Dendritic cell treated with granulocyte-macrophage colony-stimulating factor and Interleukin-4, amounts not matched to agents 40 ng/mL and 50 ng/mL, for 4 days (primary cell): ENCODE measurements at regions not wholly inside any gene's neighbourhood (a gene's known extent, or its start where the extent isn't known, plus 50 kb on each side); places are given as distances from the start of the nearest gene placed in this dataset.

Experiments
- H3K27ac Mint-ChIP-seq: one replicate; pipeline ENCODE4 v1.8.0; 2022; ENCODE audit warnings: mild to moderate bottlenecking, mixed read lengths
- H3K27me3 Mint-ChIP-seq: one replicate; pipeline ENCODE4 v1.8.0; 2022; ENCODE audit warnings: mild to moderate bottlenecking, mixed read lengths
- H3K36me3 Mint-ChIP-seq: one replicate; pipeline ENCODE4 v1.8.0; 2022; ENCODE audit warnings: low read depth, mixed read lengths
- H3K4me1 Mint-ChIP-seq: one replicate; pipeline ENCODE4 v1.8.0; 2022; ENCODE audit warnings: low read depth, mixed read lengths
- H3K4me3 Mint-ChIP-seq: one replicate; pipeline ENCODE4 v1.8.0; 2022; ENCODE audit warnings: mild to moderate bottlenecking, moderate library complexity, mixed read lengths
- H3K9me3 Mint-ChIP-seq: one replicate; pipeline ENCODE4 v1.8.0; 2022; ENCODE audit warnings: mixed read lengths
- intact Hi-C: fragments of 100-400 bp; cut with micrococcal nuclease; formaldehyde crosslinking; loops from one replicate; pipeline ENCODE4 v1.15.0; 2022

DNA sequence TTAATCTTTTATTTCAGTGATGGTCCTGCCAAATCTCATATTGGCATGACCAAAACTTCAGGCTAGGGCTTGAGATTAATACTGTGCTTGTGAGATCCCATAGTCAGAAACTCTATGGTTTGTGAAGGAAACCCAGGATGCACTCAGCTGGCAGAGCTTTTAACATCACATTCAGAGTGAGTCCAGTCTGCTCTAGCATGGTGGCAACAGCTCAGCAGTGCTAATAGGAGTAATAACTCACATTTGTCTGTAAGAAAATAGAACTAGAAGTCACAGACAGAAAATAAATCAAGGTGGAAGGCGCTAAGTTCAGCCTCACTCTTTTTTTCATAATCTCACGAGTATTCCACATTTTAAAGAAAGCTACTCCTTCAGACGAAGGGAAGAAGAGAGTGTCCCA is 549.3 kb upstream of the TENM4 start:
- H3K4me3 Mint-ChIP-seq = no peak overlapping the region
- H3K4me1 Mint-ChIP-seq = no peaks in the 10 kb centered on the region
- H3K9me3 Mint-ChIP-seq = no peaks in the 10 kb centered on the region
- no peak overlapping the region for H3K27ac Mint-ChIP-seq
- intact Hi-C loops = no loop called here
- H3K36me3 Mint-ChIP-seq = no peaks in the 10 kb centered on the region
- no peaks in the 10 kb centered on the region for H3K27me3 Mint-ChIP-seq

DNA sequence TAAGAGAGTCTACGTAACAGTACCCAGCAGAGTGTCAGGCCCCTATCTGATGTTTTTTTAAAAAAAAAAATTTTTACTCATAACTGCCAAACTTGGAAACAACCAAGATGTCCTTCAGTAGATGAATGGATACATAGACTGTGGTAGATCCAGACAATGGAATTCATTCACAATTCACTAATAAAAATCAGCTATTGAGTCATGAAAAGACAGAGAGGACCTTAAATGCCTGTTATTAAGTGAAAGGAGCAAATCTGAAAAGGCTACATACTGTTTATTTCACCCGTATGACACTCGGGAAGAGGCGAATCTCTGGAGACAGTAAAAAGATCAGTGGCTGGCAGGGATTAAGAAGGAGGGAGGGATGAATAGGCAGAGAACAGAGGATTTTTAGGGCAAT is 541.4 kb upstream of the TENM4 start:
- Mint-ChIP-seq H3K4me1 (no peaks in the 10 kb centered on the region), H3K9me3 (no peaks in the 10 kb centered on the region), H3K27me3 (no peaks in the 10 kb centered on the region), H3K36me3 (no peaks in the 10 kb centered on the region), H3K27ac (no peak overlapping the region), H3K4me3 (no peak overlapping the region)
- intact Hi-C loops = no loop called here

DNA sequence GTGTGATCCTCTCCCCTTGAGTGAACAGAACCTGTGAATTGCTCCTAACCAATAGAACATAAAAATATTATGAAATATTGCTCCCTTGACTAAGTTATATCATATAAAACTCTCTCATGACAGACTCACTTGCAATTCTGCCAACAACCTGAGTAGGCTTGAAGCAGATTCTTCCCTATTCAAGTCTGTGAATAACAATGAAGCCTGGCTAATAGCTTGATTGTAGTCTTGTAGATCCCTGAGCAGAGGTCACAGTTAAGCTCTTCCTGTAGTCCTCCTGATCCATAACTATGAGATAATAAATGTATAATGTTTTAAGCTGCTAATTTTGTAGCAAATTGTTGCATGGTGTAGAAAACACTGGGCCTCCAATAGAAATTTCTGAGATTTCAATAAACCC is 540.1 kb upstream of the TENM4 start:
- intact Hi-C loops = no loop called here
- H3K27ac Mint-ChIP-seq = no peak overlapping the region
- H3K4me3 Mint-ChIP-seq = no peak overlapping the region
- no peaks in the 10 kb centered on the region for H3K4me1 Mint-ChIP-seq
- H3K27me3 Mint-ChIP-seq = no peaks in the 10 kb centered on the region
- H3K9me3 Mint-ChIP-seq = no peaks in the 10 kb centered on the region
- no peaks in the 10 kb centered on the region for H3K36me3 Mint-ChIP-seq

GRCh38 chr11:79973721-79974617 is 533.1 kb upstream of the TENM4 start:
- Mint-ChIP-seq H3K36me3 (no peaks in the 10 kb centered on the region), H3K4me1 (no peaks in the 10 kb centered on the region), H3K4me3 (no peak overlapping the region), H3K9me3 (no peaks in the 10 kb centered on the region), H3K27ac (no peak overlapping the region), H3K27me3 (no peaks in the 10 kb centered on the region)
- intact Hi-C loops = no loop called here

DNA sequence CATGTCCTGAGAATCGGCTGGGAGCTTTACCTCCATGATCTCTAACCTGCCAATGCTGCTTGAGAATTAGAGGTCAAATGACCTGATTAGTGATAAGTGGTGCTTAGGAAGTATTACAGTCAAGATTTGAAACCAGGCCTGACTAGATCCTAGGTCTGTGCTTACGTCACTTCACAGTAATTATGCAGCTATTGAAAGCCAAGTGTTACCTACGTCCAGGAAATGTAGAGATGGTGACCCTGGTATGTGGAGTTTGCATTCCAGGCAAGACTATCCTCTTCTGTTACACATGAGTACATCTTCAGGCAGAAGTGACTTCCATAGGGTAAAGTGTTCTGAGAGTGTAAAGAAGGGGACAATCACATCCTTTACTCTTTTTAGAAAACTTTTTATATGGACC is 530.4 kb upstream of the TENM4 start:
- no peak overlapping the region for H3K27ac Mint-ChIP-seq
- H3K36me3 Mint-ChIP-seq = no peaks in the 10 kb centered on the region
- H3K27me3 Mint-ChIP-seq = no peaks in the 10 kb centered on the region
- H3K9me3 Mint-ChIP-seq = no peaks in the 10 kb centered on the region
- intact Hi-C loops = no loop called here
- H3K4me1 Mint-ChIP-seq = no peaks in the 10 kb centered on the region
- H3K4me3 Mint-ChIP-seq = no peak overlapping the region

GRCh38 chr11:79966592-79966991 is 525.8 kb upstream of the TENM4 start:
- intact Hi-C loops = no loop called here
- no peaks in the 10 kb centered on the region for H3K9me3 Mint-ChIP-seq
- no peaks in the 10 kb centered on the region for H3K27me3 Mint-ChIP-seq
- no peaks in the 10 kb centered on the region for H3K4me1 Mint-ChIP-seq
- no peaks in the 10 kb centered on the region for H3K36me3 Mint-ChIP-seq
- H3K4me3 Mint-ChIP-seq = no peak overlapping the region
- no peak overlapping the region for H3K27ac Mint-ChIP-seq

DNA sequence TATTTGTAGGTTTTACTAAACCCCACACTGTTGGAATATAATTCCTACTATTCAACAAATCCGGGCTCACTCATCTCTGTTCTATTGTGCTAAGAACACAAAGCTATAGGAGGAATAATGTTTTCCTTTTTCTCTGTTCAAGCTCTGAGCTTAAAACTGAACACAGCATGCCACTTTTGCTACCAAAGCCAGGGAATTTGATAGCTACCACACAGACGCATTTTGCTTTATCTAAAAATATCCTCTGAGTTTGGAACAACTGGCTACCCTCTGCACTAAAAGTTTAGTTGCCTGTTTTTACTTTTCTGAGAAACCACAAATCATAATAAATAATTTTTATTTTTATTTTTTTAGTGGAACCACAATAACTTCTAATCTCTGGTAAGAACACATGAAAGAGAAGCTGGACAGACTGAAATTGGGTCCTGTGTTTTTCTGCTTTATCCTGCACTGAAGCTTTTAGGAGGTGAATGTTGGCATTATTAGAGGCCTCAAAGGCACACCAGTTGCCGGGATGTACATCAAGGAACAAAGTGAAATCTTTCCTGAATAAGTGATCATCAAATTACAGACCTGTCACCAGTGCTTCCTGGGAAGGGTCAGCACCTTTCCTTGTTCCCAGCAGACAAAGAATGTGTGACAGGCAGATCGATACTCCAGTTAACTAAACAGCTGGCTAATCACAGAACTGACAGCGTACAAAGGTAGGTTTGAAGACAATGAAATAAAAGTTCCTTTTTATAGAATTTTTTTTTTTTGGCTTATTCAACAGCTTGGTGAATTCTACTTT is 523.2 kb upstream of the TENM4 start:
- Mint-ChIP-seq H3K27ac (no peak overlapping the region), H3K9me3 (peaks cover 6% of the 10 kb centered on the region), H3K4me1 (no peaks in the 10 kb centered on the region), H3K4me3 (no peak overlapping the region), H3K27me3 (no peaks in the 10 kb centered on the region), H3K36me3 (no peaks in the 10 kb centered on the region)
- intact Hi-C loops = no loop called here

DNA sequence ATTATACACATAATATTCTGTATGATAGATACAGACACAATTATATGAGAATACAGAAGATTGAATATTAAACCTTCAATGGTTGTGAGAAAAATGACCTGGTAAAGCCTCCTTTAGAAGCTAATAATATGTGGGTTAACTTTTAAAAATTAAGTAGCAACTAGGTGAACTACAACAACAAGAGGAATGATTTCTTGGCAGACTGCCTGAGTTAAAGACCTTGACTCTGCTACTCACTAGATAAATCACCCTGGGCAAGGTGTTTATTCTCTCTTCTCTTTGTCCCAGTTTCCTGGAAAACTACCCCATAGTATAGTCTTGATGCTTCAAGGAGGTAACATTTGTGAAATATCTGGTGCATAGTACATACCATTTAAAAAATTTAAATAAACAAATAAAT is 519.6 kb upstream of the TENM4 start:
- H3K27ac Mint-ChIP-seq = no peak overlapping the region
- intact Hi-C loops = no loop called here
- no peaks in the 10 kb centered on the region for H3K27me3 Mint-ChIP-seq
- H3K9me3 Mint-ChIP-seq = peaks cover 32% of the 10 kb centered on the region
- H3K4me1 Mint-ChIP-seq = no peaks in the 10 kb centered on the region
- no peaks in the 10 kb centered on the region for H3K36me3 Mint-ChIP-seq
- no peak overlapping the region for H3K4me3 Mint-ChIP-seq

GRCh38 chr11:79959318-79959717 is 518.5 kb upstream of the TENM4 start:
- H3K4me3 Mint-ChIP-seq = no peak overlapping the region
- H3K36me3 Mint-ChIP-seq = no peaks in the 10 kb centered on the region
- intact Hi-C loops = no loop called here

DNA sequence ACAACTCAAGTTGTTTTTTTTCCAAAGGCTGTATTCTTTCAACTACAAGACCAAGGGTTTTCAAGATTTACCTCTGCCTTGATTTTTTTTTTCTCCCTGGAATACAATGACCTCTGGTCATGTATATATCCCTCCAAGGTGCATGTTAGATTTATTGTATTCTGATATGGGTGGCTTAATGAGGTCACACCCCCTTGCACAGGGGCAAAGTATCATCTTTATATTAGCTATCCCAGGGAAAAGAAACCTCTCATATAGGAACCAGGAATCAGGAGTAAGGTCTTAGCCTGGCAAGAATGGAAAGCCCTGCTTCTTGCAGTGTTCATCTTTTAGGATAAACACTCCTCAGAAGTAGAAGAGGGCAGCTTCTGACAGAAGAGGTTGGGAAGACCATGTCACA is 516.9 kb upstream of the TENM4 start:
- H3K27me3 Mint-ChIP-seq = no peaks in the 10 kb centered on the region

More at GRCh38 chr11:79959318-79959717, 518.5 kb upstream of the TENM4 start:
- H3K27me3 Mint-ChIP-seq = no peaks in the 10 kb centered on the region
- no peak overlapping the region for H3K27ac Mint-ChIP-seq
- no peaks in the 10 kb centered on the region for H3K4me1 Mint-ChIP-seq
- peaks cover 32% of the 10 kb centered on the region for H3K9me3 Mint-ChIP-seq

GRCh38 chr11:79956061-79956460 is 515.2 kb upstream of the TENM4 start:
- no peak overlapping the region for H3K27ac Mint-ChIP-seq
- peaks cover 32% of the 10 kb centered on the region for H3K9me3 Mint-ChIP-seq
- H3K27me3 Mint-ChIP-seq = no peaks in the 10 kb centered on the region
- H3K4me1 Mint-ChIP-seq = no peaks in the 10 kb centered on the region
- intact Hi-C loops = no loop called here
- H3K36me3 Mint-ChIP-seq = no peaks in the 10 kb centered on the region
- H3K4me3 Mint-ChIP-seq = no peak overlapping the region

More for the DNA sequence above, 516.9 kb upstream of the TENM4 start:
- Mint-ChIP-seq H3K4me1 (no peaks in the 10 kb centered on the region), H3K4me3 (no peak overlapping the region), H3K9me3 (peaks cover 32% of the 10 kb centered on the region), H3K27ac (no peak overlapping the region), H3K36me3 (no peaks in the 10 kb centered on the region)
- intact Hi-C loops = no loop called here

DNA sequence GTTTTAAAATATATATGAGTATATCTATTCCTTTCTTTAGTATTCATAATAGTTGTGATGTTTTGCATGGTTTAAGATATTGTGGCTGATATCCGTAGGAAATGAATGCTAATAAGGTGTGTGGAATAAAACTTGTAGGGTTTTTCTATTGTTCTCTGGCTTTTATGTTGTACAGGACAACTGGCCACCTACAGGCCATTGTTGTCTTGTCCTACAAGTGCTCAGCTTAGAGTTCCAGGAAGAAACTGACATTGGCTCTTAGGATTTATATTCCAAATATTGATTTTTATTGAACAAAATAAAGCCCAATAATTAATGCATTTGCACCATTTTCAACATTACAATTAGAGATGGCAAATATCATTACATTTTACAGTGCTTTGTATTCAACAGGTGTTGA is 512.8 kb upstream of the TENM4 start:
- no peaks in the 10 kb centered on the region for H3K27me3 Mint-ChIP-seq
- no peaks in the 10 kb centered on the region for H3K4me1 Mint-ChIP-seq
- no peak overlapping the region for H3K27ac Mint-ChIP-seq
- H3K9me3 Mint-ChIP-seq = peaks cover 22% of the 10 kb centered on the region
- intact Hi-C loops = no loop called here
- no peak overlapping the region for H3K4me3 Mint-ChIP-seq
- no peaks in the 10 kb centered on the region for H3K36me3 Mint-ChIP-seq

GRCh38 chr11:79950741-79951140 is 509.9 kb upstream of the TENM4 start:
- Mint-ChIP-seq H3K4me3 (no peak overlapping the region), H3K27me3 (no peaks in the 10 kb centered on the region), H3K27ac (no peak overlapping the region)

DNA sequence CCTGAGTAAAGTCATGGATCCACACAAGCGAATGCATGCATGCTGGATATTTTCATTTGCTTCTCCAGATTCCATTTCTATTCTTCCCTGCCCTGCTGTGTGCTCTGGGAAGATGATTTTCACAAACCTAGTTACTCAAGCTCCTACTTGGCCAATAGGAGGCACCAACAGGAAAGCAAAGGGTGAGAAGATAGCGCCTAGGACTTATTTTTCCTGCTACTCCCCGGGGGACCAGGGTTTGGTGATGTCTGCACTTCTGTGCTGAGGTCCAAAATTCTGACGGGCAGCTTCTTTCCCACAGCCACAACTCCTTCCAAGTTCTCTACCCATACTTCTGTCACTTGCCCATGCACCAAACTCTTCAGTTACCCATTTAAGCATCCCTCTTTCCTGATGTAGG is 509.3 kb upstream of the TENM4 start:
- H3K36me3 Mint-ChIP-seq = no peaks in the 10 kb centered on the region

More at GRCh38 chr11:79950741-79951140, 509.9 kb upstream of the TENM4 start:
- Mint-ChIP-seq H3K4me1 (no peaks in the 10 kb centered on the region), H3K36me3 (no peaks in the 10 kb centered on the region), H3K9me3 (no peaks in the 10 kb centered on the region)
- intact Hi-C loops = no loop called here

More for the DNA sequence above, 509.3 kb upstream of the TENM4 start:
- Mint-ChIP-seq H3K27me3 (no peaks in the 10 kb centered on the region), H3K9me3 (no peaks in the 10 kb centered on the region), H3K4me3 (no peak overlapping the region), H3K4me1 (no peaks in the 10 kb centered on the region), H3K27ac (no peak overlapping the region)
- intact Hi-C loops = no loop called here
